Neural cell (in vitro differentiated cells): ENCODE measurements at regions not wholly inside any gene's neighbourhood (a gene's known extent, or its start where the extent isn't known, plus 50 kb on each side); places are given as distances from the start of the nearest gene placed in this dataset.

Experiments
- H2AFZ ChIP-seq: fragments of 200-600, 300-800 bp; sonication (generic), shearing (Covaris generic); 2 replicates; pipeline ENCODE4 v1.6.0; 2014; ENCODE audit warnings: low read depth, mild to moderate bottlenecking, antibody characterized with exemption, low read length, moderate library complexity
- H3F3A ChIP-seq: fragments of 200-600 bp; shearing (Covaris generic); 2 replicates; pipeline ENCODE4 v1.6.1; 2016; ENCODE audit warnings: mild to moderate bottlenecking, moderate library complexity, mixed read lengths, antibody characterized with exemption, low read length; ENCODE audit not compliant: insufficient read depth, poor library complexity, severe bottlenecking
- H3K27ac ChIP-seq: fragments of 200-600, 300-800 bp; sonication (generic), shearing (Covaris generic); 2 replicates; pipeline ENCODE4 v1.5.1; 2014; ENCODE audit warnings: mild to moderate bottlenecking, low read length, moderate library complexity
- H3K27me3 ChIP-seq: fragments of 300-800, 200-600 bp; sonication (generic), shearing (Covaris generic); 2 replicates; pipeline ENCODE4 v1.6.0; 2014; ENCODE audit warnings: mild to moderate bottlenecking, low read depth, low read length, moderate library complexity; ENCODE audit not compliant: insufficient read depth
- H3K36me3 ChIP-seq: fragments of 300-800, 200-600 bp; sonication (generic), shearing (Covaris generic); 2 replicates; pipeline ENCODE4 v1.5.1; 2014; ENCODE audit warnings: mild to moderate bottlenecking, antibody characterized with exemption, low read length, moderate library complexity; ENCODE audit not compliant: insufficient read depth
- H3K4me2 ChIP-seq: fragments of 300-800, 200-600 bp; sonication (generic), shearing (Covaris generic); 2 replicates; pipeline ENCODE4 v1.6.0; 2014; ENCODE audit warnings: mild to moderate bottlenecking, low read length
- H3K4me3 ChIP-seq: fragments of 300-800, 200-600 bp; sonication (generic), shearing (Covaris generic); 2 replicates; pipeline ENCODE4 v1.5.1; 2014; ENCODE audit warnings: mild to moderate bottlenecking, low read length, moderate library complexity
- H3K79me2 ChIP-seq: fragments of 200-600 bp; shearing (Covaris generic); replicated peaks from 2 replicates; pipeline ENCODE4 v1.6.0; 2014; ENCODE audit warnings: mild to moderate bottlenecking, low read length, moderate library complexity; ENCODE audit not compliant: insufficient read depth
- H3K9ac ChIP-seq: fragments of 300-800, 200-600 bp; sonication (generic), shearing (Covaris generic); 2 replicates; pipeline ENCODE4 v1.6.1; 2016; ENCODE audit warnings: mild to moderate bottlenecking, low read length, mixed read lengths
- H3K9me2 ChIP-seq: fragments of 200-600 bp; shearing (Covaris generic); 2 replicates; pipeline ENCODE4 v1.6.1; 2016; ENCODE audit warnings: mild to moderate bottlenecking, low read length, mixed read lengths; ENCODE audit not compliant: insufficient read depth
- H3K9me3 ChIP-seq: fragments of 200-600, 300-800 bp; sonication (generic), shearing (Covaris generic); 2 replicates; pipeline ENCODE4 v1.6.1; 2016; ENCODE audit warnings: mild to moderate bottlenecking, mixed run types, low read length, moderate library complexity, mixed read lengths
- H4K20me1 ChIP-seq: fragments of 200-600 bp; shearing (Covaris generic); 2 replicates; pipeline ENCODE4 v1.6.1; 2016; ENCODE audit warnings: mild to moderate bottlenecking, mixed run types; ENCODE audit not compliant: insufficient read depth
- EP300 ChIP-seq: fragments of 450-650 bp; conservative IDR thresholded peaks from 2 replicates; pipeline ENCODE4 v1.6.1; 2014; ENCODE audit warnings: antibody characterized with exemption, mild to moderate bottlenecking, moderate library complexity; ENCODE audit not compliant: poor library complexity, severe bottlenecking
- EZH2 ChIP-seq: fragments of 200-600, 300-800 bp; shearing (Covaris generic), sonication (generic); IDR thresholded peaks from 2 replicates; pipeline ENCODE4 v1.6.1; 2014; ENCODE audit warnings: antibody characterized with exemption, low read length, borderline replicate concordance, mild to moderate bottlenecking; ENCODE audit not compliant: insufficient read depth, poor library complexity, severe bottlenecking
- MXI1 ChIP-seq: fragments of 450-650 bp; conservative IDR thresholded peaks from 2 replicates; pipeline ENCODE4 v1.6.1; 2014; ENCODE audit warnings: antibody characterized with exemption, mild to moderate bottlenecking; ENCODE audit not compliant: poor library complexity, severe bottlenecking
- POLR2AphosphoS5 ChIP-seq: IDR thresholded peaks from 2 replicates; pipeline ENCODE4 v1.6.1; 2012
- RAD21 ChIP-seq: fragments of 450-650 bp; conservative IDR thresholded peaks from 2 replicates; pipeline ENCODE4 v1.6.1; 2014; ENCODE audit warnings: antibody characterized with exemption, mild to moderate bottlenecking, moderate library complexity
- SMC3 ChIP-seq: fragments of 450-650 bp; conservative IDR thresholded peaks from 2 replicates; pipeline ENCODE4 v1.6.1; 2014; ENCODE audit warnings: antibody characterized with exemption, mild to moderate bottlenecking, moderate library complexity; ENCODE audit not compliant: poor library complexity
- TAF1 ChIP-seq: IDR thresholded peaks from 2 replicates; pipeline ENCODE4 v1.6.1; 2012; ENCODE audit warnings: low read depth
- TF ChIP-seq, protein P1 (sequence below): IDR thresholded peaks from 2 replicates; pipeline ENCODE4 v1.6.1; 2012; ENCODE audit warnings: borderline replicate concordance
- TF ChIP-seq, protein P2 (sequence below): fragments of 450-650 bp; IDR thresholded peaks from 2 replicates; pipeline ENCODE4 v1.5.1; 2014; ENCODE audit warnings: antibody characterized with exemption, mild to moderate bottlenecking, moderate library complexity; ENCODE audit not compliant: poor library complexity, severe bottlenecking

DNA sequence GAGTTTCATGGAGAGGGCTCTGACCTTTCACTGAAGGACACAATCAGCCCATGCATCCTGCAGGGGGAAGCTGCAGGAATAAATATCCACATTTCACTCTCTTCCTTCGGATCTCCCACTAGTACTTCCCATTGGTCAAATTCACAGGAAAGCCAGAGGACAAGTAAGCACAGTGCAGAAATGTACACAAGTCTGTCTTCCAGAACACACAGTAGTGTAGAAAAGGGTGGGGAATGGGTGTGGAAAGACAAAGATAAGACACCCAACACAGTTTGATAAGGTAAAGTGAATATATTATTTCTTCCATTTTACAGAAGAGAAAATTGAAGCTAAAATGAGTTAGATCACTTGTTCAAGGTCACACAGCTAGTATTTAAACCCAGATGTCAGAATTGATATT lies 81.1 kb upstream of the PCDH19 start:
- Histone ChIP-seq H3K27me3 (no peaks in the 10 kb centered on the region), H3K9me2 (no peaks in the 10 kb centered on the region), H3K9me3 (no peaks in the 10 kb centered on the region), H3K4me3 (no peak overlapping the region), H2AFZ (no peak overlapping the region), H3K79me2 (no peaks in the 10 kb centered on the region), H3K4me2 (no peak overlapping the region), H3K36me3 (no peaks in the 10 kb centered on the region), H3K9ac (no peak overlapping the region), H3K27ac (no peak overlapping the region), H3F3A (no peaks in the 10 kb centered on the region), H4K20me1 (no peaks in the 10 kb centered on the region)
- TF ChIP-seq SMC3 (no peak), RAD21 (no peak), EZH2 (no peak), TAF1 (no peak), EP300 (no peak), POLR2AphosphoS5 (no peak), MXI1 (no peak)
- TF ChIP-seq, protein P1, sequence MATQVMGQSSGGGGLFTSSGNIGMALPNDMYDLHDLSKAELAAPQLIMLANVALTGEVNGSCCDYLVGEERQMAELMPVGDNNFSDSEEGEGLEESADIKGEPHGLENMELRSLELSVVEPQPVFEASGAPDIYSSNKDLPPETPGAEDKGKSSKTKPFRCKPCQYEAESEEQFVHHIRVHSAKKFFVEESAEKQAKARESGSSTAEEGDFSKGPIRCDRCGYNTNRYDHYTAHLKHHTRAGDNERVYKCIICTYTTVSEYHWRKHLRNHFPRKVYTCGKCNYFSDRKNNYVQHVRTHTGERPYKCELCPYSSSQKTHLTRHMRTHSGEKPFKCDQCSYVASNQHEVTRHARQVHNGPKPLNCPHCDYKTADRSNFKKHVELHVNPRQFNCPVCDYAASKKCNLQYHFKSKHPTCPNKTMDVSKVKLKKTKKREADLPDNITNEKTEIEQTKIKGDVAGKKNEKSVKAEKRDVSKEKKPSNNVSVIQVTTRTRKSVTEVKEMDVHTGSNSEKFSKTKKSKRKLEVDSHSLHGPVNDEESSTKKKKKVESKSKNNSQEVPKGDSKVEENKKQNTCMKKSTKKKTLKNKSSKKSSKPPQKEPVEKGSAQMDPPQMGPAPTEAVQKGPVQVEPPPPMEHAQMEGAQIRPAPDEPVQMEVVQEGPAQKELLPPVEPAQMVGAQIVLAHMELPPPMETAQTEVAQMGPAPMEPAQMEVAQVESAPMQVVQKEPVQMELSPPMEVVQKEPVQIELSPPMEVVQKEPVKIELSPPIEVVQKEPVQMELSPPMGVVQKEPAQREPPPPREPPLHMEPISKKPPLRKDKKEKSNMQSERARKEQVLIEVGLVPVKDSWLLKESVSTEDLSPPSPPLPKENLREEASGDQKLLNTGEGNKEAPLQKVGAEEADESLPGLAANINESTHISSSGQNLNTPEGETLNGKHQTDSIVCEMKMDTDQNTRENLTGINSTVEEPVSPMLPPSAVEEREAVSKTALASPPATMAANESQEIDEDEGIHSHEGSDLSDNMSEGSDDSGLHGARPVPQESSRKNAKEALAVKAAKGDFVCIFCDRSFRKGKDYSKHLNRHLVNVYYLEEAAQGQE, result no peak
- TF ChIP-seq, protein P2, sequence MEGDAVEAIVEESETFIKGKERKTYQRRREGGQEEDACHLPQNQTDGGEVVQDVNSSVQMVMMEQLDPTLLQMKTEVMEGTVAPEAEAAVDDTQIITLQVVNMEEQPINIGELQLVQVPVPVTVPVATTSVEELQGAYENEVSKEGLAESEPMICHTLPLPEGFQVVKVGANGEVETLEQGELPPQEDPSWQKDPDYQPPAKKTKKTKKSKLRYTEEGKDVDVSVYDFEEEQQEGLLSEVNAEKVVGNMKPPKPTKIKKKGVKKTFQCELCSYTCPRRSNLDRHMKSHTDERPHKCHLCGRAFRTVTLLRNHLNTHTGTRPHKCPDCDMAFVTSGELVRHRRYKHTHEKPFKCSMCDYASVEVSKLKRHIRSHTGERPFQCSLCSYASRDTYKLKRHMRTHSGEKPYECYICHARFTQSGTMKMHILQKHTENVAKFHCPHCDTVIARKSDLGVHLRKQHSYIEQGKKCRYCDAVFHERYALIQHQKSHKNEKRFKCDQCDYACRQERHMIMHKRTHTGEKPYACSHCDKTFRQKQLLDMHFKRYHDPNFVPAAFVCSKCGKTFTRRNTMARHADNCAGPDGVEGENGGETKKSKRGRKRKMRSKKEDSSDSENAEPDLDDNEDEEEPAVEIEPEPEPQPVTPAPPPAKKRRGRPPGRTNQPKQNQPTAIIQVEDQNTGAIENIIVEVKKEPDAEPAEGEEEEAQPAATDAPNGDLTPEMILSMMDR, result no peak

DNA sequence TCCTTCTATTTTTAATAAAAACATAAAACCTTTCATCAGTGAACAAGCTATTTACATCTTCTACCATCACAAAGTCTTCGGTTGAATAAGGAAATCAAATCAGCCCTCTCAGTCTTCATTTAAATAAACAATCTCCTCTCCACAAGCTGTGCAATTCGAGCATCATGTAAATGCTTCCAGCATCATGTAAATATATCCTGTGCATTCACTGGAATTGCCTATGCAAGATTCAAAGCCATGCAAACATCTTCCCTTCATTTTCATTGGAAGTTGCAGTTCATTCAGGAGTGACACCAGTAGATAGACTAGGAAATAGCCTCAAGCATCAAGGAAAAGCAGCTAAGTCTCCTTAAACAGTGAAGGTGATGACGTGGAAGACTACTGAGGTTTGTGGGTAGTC lies 77.7 kb upstream of the PCDH19 start:
- H3K4me2 ChIP-seq, result no peak overlapping the region
- TF ChIP-seq RAD21 (no peak), EZH2 (no peak), MXI1 (no peak), TAF1 (no peak), POLR2AphosphoS5 (no peak), EP300 (no peak), SMC3 (no peak)
- TF ChIP-seq, protein P1, result no peak
- TF ChIP-seq, protein P2, result no peak
- no peak overlapping the region for H3K27ac ChIP-seq
- no peak overlapping the region for H3K9ac ChIP-seq
- no peaks in the 10 kb centered on the region for H4K20me1 ChIP-seq
- H3K9me2 ChIP-seq, result no peaks in the 10 kb centered on the region
- no peak overlapping the region for H2AFZ ChIP-seq
- H3K27me3 ChIP-seq, result no peaks in the 10 kb centered on the region
- H3K79me2 ChIP-seq, result no peaks in the 10 kb centered on the region
- H3K4me3 ChIP-seq, result no peak overlapping the region
- no peaks in the 10 kb centered on the region for H3K9me3 ChIP-seq
- no peaks in the 10 kb centered on the region for H3F3A ChIP-seq
- H3K36me3 ChIP-seq, result no peaks in the 10 kb centered on the region
